ENCODE measurements at regions not wholly inside any gene's neighbourhood (a gene's known extent, or its start where the extent isn't known, plus 50 kb on each side); places are given as distances from the start of the nearest gene placed in this dataset.

DNA sequence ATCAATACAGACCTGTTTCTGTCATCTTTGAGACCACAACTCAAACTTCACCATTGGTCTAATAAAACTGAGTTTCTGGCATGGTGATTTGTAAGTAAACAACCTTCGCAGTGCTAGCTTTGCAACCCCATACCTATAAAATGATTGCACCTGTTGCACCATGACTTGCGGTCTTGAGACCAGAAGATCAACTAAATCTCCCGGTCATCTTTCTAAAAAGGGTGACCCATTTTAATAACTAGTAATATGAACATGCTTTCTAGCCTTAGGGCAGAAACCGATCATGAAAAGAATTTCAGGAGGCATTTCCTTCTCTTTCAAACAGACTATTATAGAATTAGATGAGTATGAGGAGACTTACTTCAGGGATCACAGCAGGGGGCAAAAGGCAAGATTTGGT lies 151.9 kb upstream of the ZNF385D start:
- TF ChIP-seq HOXA7 (CRISPR knock-in tag; IDR thresholded peaks at IDR 0.05) (no peak), PBX3 (IDR thresholded peaks at IDR 0.05) (no peak), CBX2 (IDR thresholded peaks at IDR 0.05; ENCODE audit: borderline replicate concordance, low read depth) (no peak)

DNA sequence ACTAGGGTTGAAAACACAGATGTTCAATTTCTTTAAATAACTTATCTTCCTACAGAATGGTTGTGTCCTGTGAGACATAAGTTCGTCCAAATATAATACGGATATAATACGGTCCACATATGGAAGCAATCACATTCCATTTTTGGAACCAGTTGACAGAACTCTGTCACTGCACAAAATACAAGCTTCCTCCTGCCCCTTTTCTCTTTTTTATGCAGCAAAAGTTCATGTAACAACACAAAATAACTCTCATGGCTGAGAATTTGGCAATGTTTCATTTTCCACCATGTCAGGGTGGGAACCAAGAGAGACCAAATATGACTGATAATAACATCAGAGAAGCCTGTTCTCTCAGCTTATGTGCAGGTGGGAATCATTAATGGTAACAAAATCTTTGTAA lies 158.1 kb upstream of the ZNF385D start:
- DNase-seq (ENCODE audit: low read depth in 1 of 2, low spot score in 1 of 2), result no peak
- TF ChIP-seq POLR2AphosphoS2 (conservative IDR thresholded peaks at IDR 0.05; ENCODE audit: low read length) (no peak), BCL3 (IDR thresholded peaks at IDR 0.05) (no peak), EHMT2 (IDR thresholded peaks at IDR 0.05; ENCODE audit: low read depth) (no peak)
- WGBS (ENCODE audit: missing lambda C conversion rate), result 58% methylated on average over 3 of the region's 3 CpGs
- FAIRE-seq, result no peak
- Histone ChIP-seq H3K9me3 (no peaks in the 10 kb centered on the region), H3K4me3 (no peak overlapping the region), H3K4me1 (no peaks in the 10 kb centered on the region), H3K27ac (no peak overlapping the region), H3K4me2 (no peak overlapping the region)
- ChIA-PET POLR2A (no interaction called here), CTCF (interaction anchor here (0.8 to 1.0 kb wide), 2 partner anchors 16 to 20 kb away, joined by 3 read pairs; no protein-coding TSS in a partner anchor)
- ATAC-seq, result no peak

More for the DNA sequence above, 151.9 kb upstream of the ZNF385D start:
- FAIRE-seq (no peak), DNase-seq (ENCODE audit: low read depth in 1 of 2, low spot score in 1 of 2) (no peak), ATAC-seq (no peak)
- 10% methylated on average over 4 of the region's 4 CpGs for WGBS (ENCODE audit: missing lambda C conversion rate)
- H3K27ac ChIP-seq, result no peak overlapping the region
- no peaks in the 10 kb centered on the region for H3K9me3 ChIP-seq
- ChIA-PET POLR2A (no interaction called here), CTCF (interaction anchor here (1.2 kb wide), 1 partner anchor 9 kb away, joined by 5 read pairs; no protein-coding TSS in a partner anchor)
- no peaks in the 10 kb centered on the region for H3K4me1 ChIP-seq
- no peak overlapping the region for H3K4me2 ChIP-seq
- H3K4me3 ChIP-seq, result no peak overlapping the region

DNA sequence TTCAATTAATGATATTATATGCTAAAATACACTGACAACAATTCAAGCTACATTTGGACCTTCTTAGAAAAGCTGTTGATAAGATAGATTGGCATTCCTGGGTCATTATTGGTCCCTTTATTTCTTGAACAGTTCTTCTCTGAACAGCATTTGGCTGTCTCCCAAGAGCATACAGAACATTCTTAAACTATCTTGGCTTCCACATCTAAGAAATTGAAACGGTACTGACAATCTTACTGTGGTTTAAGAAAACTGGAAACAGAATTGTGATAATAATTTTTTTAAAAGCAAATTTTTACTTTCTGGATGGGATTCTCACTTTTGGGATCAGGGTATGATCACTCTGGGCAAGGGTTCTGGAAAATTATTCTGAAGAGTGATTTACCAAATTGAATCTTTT lies 161.7 kb upstream of the ZNF385D start:
- ChIA-PET CTCF (no interaction called here), POLR2A (no interaction called here)
- WGBS (ENCODE audit: missing lambda C conversion rate), result 0% methylated on average over 1 of the region's 1 CpG
- no peak overlapping the region for H3K27ac ChIP-seq
- H3K4me2 ChIP-seq, result no peak overlapping the region
- no peaks in the 10 kb centered on the region for H3K9me3 ChIP-seq
- ATAC-seq (no peak), FAIRE-seq (no peak), DNase-seq (ENCODE audit: low read depth in 1 of 2, low spot score in 1 of 2) (no peak)
- TF ChIP-seq NFE2L2 (conservative IDR thresholded peaks at IDR 0.05; ENCODE audit: low read length), result no peak
- TF ChIP-seq, protein P1, sequence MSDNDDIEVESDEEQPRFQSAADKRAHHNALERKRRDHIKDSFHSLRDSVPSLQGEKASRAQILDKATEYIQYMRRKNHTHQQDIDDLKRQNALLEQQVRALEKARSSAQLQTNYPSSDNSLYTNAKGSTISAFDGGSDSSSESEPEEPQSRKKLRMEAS (IDR thresholded peaks at IDR 0.05), result no peak
- TF ChIP-seq, protein P2, sequence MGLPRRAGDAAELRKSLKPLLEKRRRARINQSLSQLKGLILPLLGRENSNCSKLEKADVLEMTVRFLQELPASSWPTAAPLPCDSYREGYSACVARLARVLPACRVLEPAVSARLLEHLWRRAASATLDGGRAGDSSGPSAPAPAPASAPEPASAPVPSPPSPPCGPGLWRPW (IDR thresholded peaks at IDR 0.05), result no peak
- TF ChIP-seq ATOH8 (CRISPR knock-in tag; IDR thresholded peaks at IDR 0.05; ENCODE audit: low read depth), result no peak
- TF ChIP-seq GATA3 (IDR thresholded peaks at IDR 0.05; ENCODE audit: borderline replicate concordance), result no peak
- no peak for TF ChIP-seq MYC (IDR thresholded peaks at IDR 0.05; ENCODE audit: borderline replicate concordance, low read length)
- TF ChIP-seq BHLHE40 (IDR thresholded peaks at IDR 0.05; ENCODE audit: low read depth, low read length), result no peak
- TF ChIP-seq, protein P3, sequence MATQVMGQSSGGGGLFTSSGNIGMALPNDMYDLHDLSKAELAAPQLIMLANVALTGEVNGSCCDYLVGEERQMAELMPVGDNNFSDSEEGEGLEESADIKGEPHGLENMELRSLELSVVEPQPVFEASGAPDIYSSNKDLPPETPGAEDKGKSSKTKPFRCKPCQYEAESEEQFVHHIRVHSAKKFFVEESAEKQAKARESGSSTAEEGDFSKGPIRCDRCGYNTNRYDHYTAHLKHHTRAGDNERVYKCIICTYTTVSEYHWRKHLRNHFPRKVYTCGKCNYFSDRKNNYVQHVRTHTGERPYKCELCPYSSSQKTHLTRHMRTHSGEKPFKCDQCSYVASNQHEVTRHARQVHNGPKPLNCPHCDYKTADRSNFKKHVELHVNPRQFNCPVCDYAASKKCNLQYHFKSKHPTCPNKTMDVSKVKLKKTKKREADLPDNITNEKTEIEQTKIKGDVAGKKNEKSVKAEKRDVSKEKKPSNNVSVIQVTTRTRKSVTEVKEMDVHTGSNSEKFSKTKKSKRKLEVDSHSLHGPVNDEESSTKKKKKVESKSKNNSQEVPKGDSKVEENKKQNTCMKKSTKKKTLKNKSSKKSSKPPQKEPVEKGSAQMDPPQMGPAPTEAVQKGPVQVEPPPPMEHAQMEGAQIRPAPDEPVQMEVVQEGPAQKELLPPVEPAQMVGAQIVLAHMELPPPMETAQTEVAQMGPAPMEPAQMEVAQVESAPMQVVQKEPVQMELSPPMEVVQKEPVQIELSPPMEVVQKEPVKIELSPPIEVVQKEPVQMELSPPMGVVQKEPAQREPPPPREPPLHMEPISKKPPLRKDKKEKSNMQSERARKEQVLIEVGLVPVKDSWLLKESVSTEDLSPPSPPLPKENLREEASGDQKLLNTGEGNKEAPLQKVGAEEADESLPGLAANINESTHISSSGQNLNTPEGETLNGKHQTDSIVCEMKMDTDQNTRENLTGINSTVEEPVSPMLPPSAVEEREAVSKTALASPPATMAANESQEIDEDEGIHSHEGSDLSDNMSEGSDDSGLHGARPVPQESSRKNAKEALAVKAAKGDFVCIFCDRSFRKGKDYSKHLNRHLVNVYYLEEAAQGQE (IDR thresholded peaks at IDR 0.05), result no peak
- no peak for TF ChIP-seq POLR2A (IDR thresholded peaks at IDR 0.05; ENCODE audit: low read length)
- TF ChIP-seq NR3C1 (IDR thresholded peaks at IDR 0.05), result no peak
- no peak for TF ChIP-seq PBX3 (IDR thresholded peaks at IDR 0.05)
- no peak for TF ChIP-seq CHD2 (IDR thresholded peaks at IDR 0.05; ENCODE audit: low read length, partially characterized antibody)
- no peak for TF ChIP-seq MAZ (IDR thresholded peaks at IDR 0.05; ENCODE audit: borderline replicate concordance, low read depth, low read length)
- TF ChIP-seq KDM1A (IDR thresholded peaks at IDR 0.05; ENCODE audit: low read depth), result no peak
- no peak for TF ChIP-seq FOSB (CRISPR knock-in tag; IDR thresholded peaks at IDR 0.05)
- no peak for TF ChIP-seq TFCP2L1 (CRISPR knock-in tag; IDR thresholded peaks at IDR 0.05)
- TF ChIP-seq CBX8 (IDR thresholded peaks at IDR 0.05), result no peak
- TF ChIP-seq SREBF2 (IDR thresholded peaks at IDR 0.05), result no peak
- no peak for TF ChIP-seq NPAS2 (CRISPR knock-in tag; IDR thresholded peaks at IDR 0.05; ENCODE audit: borderline replicate concordance)
- H3K4me1 ChIP-seq, result no peaks in the 10 kb centered on the region
- H3K4me3 ChIP-seq, result no peak overlapping the region
